Stimulated activated CD8-positive, alpha-beta memory T cell treated with anti-CD3 and anti-CD28 coated beads, Interleukin-4, amount 100 ng/mL, for 4 hours (primary cell): ENCODE measurements at regions not wholly inside any gene's neighbourhood (a gene's known extent, or its start where the extent isn't known, plus 50 kb on each side); places are given as distances from the start of the nearest gene placed in this dataset.
"Not testable (repeated sequence)": the region's sequence is repeated elsewhere in the genome, so short reads cannot be mapped to it uniquely, and the experiment has no call there.

ENCODE experiments used
- DNase-seq, 2 donors: peaks; one replicate each; pipeline ENCODE4 v3.0.0-alpha.2; 2020; ENCODE audit warnings: low read depth in 2 of 2, low spot score in 1 of 2

GRCh38 chr9:42656789-42657188 is 473.3 kb downstream of the SPATA31A6 start:
- DNase-seq = not testable (repeated sequence)

GRCh38 chr9:42657496-42657895 is 474.0 kb downstream of the SPATA31A6 start:
- not testable (repeated sequence) for DNase-seq

GRCh38 chr9:42697146-42697545 is 513.7 kb downstream of the SPATA31A6 start:
- not testable (repeated sequence) for DNase-seq

GRCh38 chr9:42702890-42703289 is 519.4 kb downstream of the SPATA31A6 start:
- not testable (repeated sequence) for DNase-seq

- peak in 1 of 2 donors; percentile 19 for DNase-seq
These were observed 541.7 kb downstream of the SPATA31A6 start for GRCh38 chr9:42724841-42725835.

- DNase-seq = peak; percentile 12 to 21
These were observed 559.8 kb downstream of the SPATA31A6 start for GRCh38 chr9:42743030-42743814.

GRCh38 chr9:42757251-42757650 is 573.8 kb downstream of the SPATA31A6 start:
- not testable (repeated sequence) for DNase-seq

GRCh38 chr9:42759320-42759719 is 575.9 kb downstream of the SPATA31A6 start:
- DNase-seq = not testable (repeated sequence)

- DNase-seq = not testable (repeated sequence)
These were observed 598.7 kb downstream of the SPATA31A6 start for GRCh38 chr9:42782201-42782600.

- DNase-seq = not testable (repeated sequence)
These were observed 609.3 kb downstream of the SPATA31A6 start for GRCh38 chr9:42792725-42793124.

- DNase-seq = not testable (repeated sequence)
These were observed 615.1 kb downstream of the SPATA31A6 start for GRCh38 chr9:42798571-42798970.

- DNase-seq = not testable (repeated sequence)
These were observed 619.3 kb downstream of the SPATA31A6 start for GRCh38 chr9:42802716-42803115.

GRCh38 chr9:42806674-42807073 is 623.2 kb downstream of the SPATA31A6 start:
- not testable (repeated sequence) for DNase-seq

- DNase-seq = not testable (repeated sequence)
These were observed 638.0 kb downstream of the SPATA31A6 start for GRCh38 chr9:42821468-42821867.

GRCh38 chr9:42848156-42848555 is 664.7 kb downstream of the SPATA31A6 start:
- DNase-seq = not testable (repeated sequence)

- not testable (repeated sequence) for DNase-seq
These were observed 667.6 kb downstream of the SPATA31A6 start for GRCh38 chr9:42850896-42851693.

GRCh38 chr9:42851701-42852100 is 668.2 kb downstream of the SPATA31A6 start:
- not testable (repeated sequence) for DNase-seq

- DNase-seq = not testable (repeated sequence)
These were observed 668.9 kb downstream of the SPATA31A6 start for GRCh38 chr9:42852133-42852930.

- not testable (repeated sequence) for DNase-seq
These were observed 676.7 kb downstream of the SPATA31A6 start for GRCh38 chr9:42860133-42860532.

GRCh38 chr9:42862465-42862864 is 679.0 kb downstream of the SPATA31A6 start:
- DNase-seq = not testable (repeated sequence)
